Stimulated activated CD4-positive, alpha-beta T cell treated with anti-CD3 and anti-CD28 coated beads, Interleukin-15, amount 100 ng/mL, for 24 hours (primary cell): ENCODE measurements at regions not wholly inside any gene's neighbourhood (a gene's known extent, or its start where the extent isn't known, plus 50 kb on each side); places are given as distances from the start of the nearest gene placed in this dataset.
A peak's percentile ranks its signal among the peaks of the same experiment; 100 is the strongest.
"Not testable (repeated sequence)": the region's sequence is repeated elsewhere in the genome, so short reads cannot be mapped to it uniquely, and the experiment has no call there.

Source experiments
- DNase-seq: peaks from one replicate; pipeline ENCODE4 v3.0.0-alpha.2; 2020

- DNase-seq: no peak
Measured at GRCh38 chr2:171266102-171266501, 105.4 kb upstream of the TLK1 start.

DNA sequence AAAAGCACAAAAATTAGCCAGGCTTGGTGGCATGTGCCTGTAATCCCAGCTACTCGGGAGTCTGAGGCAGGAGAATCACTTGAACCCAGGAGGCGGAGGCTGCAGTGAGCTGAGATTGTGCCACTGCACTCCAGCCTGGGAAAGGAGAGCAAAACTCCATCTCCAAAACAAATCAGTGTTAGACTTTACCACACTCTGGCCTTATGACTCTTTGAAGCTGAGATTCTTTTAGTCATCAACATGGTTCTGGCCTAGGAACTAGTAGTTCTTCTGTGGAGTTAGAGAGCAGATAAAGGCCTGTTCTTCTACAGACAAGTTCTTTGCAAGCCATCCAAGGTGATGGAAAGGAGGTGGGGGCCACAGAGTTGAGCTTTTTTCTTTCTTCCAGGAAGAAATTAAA, 100.8 kb upstream of the TLK1 start:
- DNase-seq: not testable (repeated sequence)

- peak; percentile 63 for DNase-seq
Measured at GRCh38 chr2:171260471-171261424, 100.1 kb upstream of the TLK1 start.

- no peak for DNase-seq
Measured at GRCh38 chr2:171254666-171255065, 94.0 kb upstream of the TLK1 start.

DNA sequence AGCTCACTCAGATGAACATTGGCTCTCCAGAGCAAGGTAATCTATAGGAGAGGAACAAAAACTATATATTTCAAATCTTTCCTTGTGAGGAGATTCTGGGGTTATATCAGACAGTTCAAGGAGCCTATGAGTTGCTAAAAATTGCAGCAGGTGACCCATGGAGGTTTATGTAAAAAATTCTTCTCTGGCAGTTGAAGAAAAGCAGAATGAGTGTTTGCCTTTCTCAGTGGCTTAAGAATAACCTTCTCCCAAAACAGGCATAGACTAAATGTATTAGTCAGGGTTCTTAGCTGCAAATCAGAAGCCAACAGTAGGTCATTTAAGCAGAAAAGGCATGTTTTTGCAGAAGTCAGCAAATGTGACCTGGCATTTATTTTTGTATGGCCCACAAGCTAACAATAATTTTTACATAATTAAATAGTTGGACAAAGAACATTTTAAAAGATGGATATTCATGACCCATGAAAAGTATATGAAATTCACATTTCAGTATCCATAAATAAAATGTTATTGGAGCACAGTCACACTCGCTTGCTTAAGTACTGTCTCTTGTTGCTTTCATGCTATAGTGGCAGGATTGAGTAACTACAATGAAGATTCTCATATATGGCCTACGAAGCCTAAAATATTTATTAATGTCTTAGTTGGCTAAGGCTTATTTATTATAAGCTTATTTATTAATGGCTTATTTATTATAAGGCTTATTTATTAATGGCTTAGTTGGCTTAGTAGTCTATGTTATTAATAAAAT, 93.4 kb upstream of the TLK1 start:
- no peak for DNase-seq

- DNase-seq: no peak
Measured at GRCh38 chr2:171253279-171253678, 92.6 kb upstream of the TLK1 start.

- DNase-seq: no peak
Measured at GRCh38 chr2:171249689-171250088, 89.0 kb upstream of the TLK1 start.

GRCh38 chr2:171247741-171248662, 87.3 kb upstream of the TLK1 start:
- DNase-seq: peak; percentile 12

DNA sequence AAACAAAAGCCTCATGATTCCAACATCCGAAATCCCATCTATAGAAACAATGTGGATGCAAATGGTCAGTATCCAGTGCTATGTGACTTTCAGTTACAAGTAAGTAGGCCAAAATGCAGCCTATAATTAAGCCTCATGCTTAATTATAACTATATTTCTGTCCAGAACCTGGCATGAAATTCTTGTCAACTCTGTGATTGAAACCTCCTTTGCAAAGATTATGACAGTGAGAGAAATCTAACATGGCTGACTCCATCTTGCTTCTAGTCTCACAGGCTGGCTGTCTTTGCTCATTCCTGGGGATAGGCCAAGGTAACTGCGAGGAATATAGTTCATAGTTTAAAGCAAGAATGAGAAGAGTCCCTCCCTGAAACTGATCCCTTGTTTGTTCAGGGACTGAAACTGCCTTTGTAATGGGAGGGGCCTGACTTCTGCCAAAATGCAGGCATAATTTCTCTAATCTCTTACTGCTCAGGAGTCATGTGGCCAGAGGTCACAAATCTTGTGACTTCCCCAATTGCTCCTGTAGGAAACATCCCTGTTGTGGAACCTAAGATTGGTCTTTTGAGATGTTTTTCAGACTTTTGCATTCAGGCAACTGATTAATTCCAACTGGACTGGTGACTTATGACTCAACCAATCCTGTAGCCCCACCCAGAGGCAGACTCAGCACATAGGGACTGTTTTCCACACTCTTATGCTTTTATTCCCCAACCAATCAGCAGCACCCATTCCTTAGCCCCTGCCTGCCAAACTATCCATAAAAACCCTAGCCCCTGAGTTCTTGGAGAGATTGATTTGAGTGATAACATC, 84.5 kb upstream of the TLK1 start:
- no peak for DNase-seq

- DNase-seq: no peak
Measured at GRCh38 chr2:171244466-171244969, 83.8 kb upstream of the TLK1 start.

DNA sequence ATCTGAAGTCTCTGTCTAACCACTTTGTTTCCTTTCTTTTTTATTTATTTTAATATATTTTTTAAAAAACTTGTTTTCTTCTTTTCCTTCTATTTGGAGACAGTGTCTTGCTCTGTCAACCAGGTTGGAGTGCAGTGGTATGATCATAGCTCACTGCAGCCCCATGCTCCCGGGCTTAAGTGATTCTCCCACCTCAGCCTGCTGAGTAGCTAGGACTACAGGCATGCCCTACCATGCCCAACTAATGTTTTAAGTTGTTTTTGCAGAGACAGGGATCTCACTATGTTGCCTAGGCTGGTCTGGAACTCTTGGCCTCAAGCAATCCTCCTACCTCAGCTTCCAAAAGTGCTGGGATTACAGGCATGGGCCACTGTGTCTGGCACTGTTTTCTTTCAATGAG, 81.1 kb upstream of the TLK1 start:
- no peak for DNase-seq

GRCh38 chr2:171238946-171239345, 78.3 kb upstream of the TLK1 start:
- DNase-seq: no peak

DNA sequence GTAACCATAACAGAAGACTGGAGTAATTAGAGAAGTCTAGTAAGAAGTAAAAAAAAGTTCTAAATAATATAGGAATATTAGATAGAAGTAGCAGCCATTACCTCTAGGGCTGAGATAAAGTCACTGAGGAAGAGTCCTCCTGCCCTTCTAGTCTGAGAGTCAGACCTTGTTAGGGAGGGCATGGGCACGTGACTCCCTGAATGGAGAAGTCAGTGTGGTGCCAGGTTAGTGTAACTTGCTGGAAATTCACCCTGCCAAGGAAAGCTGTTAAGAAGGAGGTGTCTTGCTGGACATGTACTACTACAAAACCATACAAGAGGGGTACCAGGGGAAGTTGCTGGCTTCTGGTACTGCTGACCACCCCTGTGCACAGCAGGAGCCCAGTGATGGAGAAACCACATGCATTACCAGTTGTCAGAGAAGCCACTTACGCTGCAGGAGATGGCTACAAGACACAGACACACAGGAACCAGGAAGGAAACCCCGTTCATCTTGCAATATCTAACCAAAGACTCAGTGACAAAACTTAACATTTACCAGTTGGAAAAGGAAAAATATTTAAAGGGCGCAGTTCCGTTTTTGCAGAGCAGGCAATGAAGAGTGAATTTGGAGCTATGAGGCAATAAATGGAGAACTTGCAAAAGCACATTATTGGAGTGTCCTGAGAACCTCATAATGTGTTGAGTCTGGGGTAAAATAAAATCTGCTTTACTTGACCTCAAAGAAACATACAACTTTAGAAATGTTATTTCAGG, 77.2 kb upstream of the TLK1 start:
- DNase-seq: no peak

DNA sequence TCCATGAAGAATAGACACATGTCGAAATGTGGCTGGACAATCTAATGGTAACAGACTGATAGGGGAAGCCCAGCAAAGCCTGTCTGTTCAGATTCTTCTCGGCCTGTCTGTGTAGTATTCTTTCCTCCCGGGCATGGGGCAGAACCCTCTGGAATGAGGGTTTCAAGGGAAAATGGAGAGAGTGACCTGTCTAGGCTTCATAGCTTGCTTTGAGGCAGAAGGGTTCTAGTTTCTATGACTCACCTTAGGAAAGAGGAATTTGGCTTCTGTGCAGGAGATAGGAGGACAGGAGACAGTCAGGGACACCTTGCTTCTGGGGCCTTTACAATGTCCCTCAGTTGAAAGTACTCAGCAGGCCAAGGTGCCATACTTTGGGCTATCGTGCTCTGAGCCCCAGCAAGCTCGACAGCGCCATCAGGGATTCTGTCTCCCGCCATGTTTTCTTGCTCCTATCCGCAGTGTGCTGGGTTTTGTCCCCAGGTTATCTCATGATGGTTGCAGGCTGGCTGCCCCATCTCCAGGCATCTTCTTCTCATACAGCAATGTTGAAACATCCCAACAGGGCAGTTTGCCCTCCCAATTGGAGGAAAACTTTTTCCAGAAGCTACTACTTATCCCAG, 74.7 kb upstream of the TLK1 start:
- no peak for DNase-seq

DNA sequence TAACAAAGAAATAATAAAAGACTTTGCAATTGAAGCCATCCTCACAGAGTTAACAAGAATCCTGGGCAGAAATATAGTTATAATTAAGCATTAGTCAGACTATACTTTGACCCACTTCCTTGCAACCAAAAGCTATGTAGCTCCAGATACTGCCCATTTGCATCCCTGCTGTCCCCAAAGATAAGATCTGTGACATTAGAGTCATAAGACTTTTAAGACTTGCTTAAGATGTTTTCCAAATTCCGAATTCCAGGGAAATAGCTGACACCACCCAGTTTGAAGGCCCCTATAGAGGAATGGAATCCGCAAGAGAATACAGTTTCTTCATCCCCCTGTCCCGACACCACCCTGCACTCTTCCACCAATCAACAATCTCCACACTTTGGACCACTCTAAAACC, 69.5 kb upstream of the TLK1 start:
- no peak for DNase-seq

- DNase-seq: no peak
Measured at GRCh38 chr2:171228826-171229225, 68.1 kb upstream of the TLK1 start.

DNA sequence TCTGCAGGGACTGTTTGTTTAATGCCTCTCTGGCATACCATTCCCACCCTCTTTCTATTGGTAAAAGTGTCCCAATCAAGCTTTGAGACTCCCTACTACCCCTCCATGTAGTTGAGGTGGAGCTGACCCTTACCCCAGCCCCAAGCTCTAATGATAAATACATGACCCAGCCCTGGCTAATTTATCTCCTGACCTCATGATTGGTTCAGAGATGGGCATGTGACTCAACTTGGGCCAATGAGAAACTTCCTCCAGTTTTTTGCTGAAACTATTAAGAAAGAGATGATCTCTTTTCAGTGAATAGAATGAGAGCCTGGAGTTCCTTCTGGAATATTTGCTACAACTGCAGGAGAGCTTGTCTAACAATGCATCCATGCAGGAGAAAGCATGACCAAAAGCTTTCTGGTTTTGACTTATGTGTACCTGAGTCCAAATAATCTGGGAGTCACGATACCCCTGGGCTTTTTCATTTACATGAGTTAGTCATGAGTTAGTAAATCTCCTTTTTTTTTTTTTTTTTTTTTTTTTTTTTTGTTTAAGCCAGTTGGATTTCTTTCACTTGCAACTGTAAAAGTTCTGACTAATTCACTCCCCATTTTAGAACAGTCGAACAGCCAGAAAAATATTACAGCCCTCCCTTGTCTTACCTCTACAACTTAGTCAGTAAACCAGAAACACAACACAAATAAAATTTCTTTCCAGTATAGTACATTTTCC, 66.5 kb upstream of the TLK1 start:
- DNase-seq: no peak

GRCh38 chr2:171226461-171226860, 65.8 kb upstream of the TLK1 start:
- no peak for DNase-seq

DNA sequence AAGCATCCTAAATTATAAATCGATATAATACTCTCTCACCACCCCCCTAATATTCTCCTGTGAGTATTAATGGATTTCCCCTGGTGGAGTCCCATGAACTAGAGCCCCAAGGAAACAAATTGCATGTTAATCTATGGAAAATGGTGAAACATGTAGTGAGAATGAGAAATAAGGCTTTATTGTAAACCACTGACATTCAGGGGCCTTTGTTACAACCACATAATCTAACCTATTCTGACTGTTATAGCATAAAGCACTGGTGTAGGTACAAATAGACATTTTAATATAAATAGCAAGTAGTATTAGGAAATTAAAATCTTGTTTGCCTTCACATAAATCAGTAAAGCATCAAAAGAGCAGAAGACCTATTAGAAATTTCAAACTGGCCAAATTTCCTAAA, 65.3 kb upstream of the TLK1 start:
- DNase-seq: no peak
